ENCODE measurements at regions not wholly inside any gene's neighbourhood (a gene's known extent, or its start where the extent isn't known, plus 50 kb on each side); places are given as distances from the start of the nearest gene placed in this dataset.
"Not testable (repeated sequence)": the region's sequence is repeated elsewhere in the genome, so short reads cannot be mapped to it uniquely, and the experiment has no call there.

DNA sequence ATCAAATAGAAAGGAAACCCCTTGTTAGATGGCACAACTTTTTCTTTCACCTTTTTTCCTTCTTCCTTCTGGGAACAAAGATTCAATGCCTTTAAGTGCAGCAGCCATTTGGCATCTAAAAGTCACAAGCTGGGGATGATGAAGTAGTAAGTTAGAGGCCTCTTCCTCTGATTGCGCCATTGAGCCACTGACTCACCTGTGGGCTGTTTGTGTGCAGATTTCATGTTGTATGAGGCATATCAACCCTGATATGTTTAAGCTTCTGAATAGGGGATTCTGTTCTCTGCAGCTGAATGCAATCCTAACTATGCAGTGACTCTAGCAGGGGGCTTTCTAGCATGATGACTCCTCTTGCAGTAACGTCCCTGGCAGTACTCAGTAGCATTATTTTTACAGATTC lies 599.9 kb downstream of the CSNK1G3 start:
- TF ChIP-seq, protein P1, sequence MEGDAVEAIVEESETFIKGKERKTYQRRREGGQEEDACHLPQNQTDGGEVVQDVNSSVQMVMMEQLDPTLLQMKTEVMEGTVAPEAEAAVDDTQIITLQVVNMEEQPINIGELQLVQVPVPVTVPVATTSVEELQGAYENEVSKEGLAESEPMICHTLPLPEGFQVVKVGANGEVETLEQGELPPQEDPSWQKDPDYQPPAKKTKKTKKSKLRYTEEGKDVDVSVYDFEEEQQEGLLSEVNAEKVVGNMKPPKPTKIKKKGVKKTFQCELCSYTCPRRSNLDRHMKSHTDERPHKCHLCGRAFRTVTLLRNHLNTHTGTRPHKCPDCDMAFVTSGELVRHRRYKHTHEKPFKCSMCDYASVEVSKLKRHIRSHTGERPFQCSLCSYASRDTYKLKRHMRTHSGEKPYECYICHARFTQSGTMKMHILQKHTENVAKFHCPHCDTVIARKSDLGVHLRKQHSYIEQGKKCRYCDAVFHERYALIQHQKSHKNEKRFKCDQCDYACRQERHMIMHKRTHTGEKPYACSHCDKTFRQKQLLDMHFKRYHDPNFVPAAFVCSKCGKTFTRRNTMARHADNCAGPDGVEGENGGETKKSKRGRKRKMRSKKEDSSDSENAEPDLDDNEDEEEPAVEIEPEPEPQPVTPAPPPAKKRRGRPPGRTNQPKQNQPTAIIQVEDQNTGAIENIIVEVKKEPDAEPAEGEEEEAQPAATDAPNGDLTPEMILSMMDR (IDR thresholded peaks at IDR 0.05; ENCODE audit: low read depth, low read length, missing control alignments), result no peak
- H3K4me3 ChIP-seq (ENCODE audit: low read depth, low read length), result no peak overlapping the region
- no peaks in the 10 kb centered on the region for H3K36me3 ChIP-seq (replicated peaks)
- H3K27me3 ChIP-seq (replicated peaks), result no peaks in the 10 kb centered on the region
- DNase-seq, result no peak
- no peak overlapping the region for H3K27ac ChIP-seq
- in situ Hi-C loops (cut with HindIII; ENCODE audit: low pct_ligation_motif_present, low sequenced_read_pairs), result no loop called here

DNA sequence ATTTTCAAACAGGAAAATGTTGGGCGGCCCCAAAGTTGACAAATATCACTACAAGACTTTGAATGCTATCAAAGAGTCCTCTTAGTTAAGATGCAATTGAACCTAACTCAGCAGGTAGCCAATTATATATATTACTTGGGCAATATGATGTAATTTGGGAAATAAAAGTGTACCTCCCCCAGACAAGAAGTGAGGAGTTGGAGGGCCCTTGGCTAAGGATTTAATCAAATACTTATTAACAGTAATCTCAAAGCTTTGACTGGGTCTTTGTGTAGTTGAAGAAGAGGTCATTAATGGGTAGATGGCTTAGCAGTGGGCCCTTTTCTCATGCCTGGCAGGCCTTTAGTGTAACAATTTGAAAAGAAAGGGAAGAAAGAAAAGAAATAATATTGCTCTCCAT lies 599.0 kb downstream of the CSNK1G3 start:
- Histone ChIP-seq H3K27me3 (replicated peaks) (no peaks in the 10 kb centered on the region), H3K4me3 (ENCODE audit: low read depth, low read length) (no peak overlapping the region), H3K36me3 (replicated peaks) (no peaks in the 10 kb centered on the region), H3K27ac (no peak overlapping the region)
- in situ Hi-C loops (cut with HindIII; ENCODE audit: low pct_ligation_motif_present, low sequenced_read_pairs), result no loop called here
- TF ChIP-seq, protein P1 (IDR thresholded peaks at IDR 0.05; ENCODE audit: low read depth, low read length, missing control alignments), result no peak
- DNase-seq, result no peak

DNA sequence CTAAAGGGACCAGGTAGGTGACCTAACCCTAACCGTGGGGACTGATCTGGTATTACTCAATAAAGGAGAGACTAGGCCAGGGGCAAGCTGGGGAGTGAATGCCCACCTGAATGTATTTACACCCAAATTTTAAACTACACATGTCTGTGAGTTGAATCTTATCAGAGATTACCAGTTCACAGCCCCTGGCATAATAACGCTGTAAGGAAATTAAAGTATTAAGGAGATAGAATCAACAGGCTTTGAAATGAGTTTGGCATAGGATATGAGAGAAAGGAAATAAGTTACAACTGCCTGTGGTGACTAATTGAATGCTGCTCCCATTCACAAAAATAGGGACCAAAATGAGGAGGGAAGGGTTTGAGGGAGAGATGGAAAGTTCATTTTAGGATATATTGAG lies 593.3 kb downstream of the CSNK1G3 start:
- no peaks in the 10 kb centered on the region for H3K27me3 ChIP-seq (replicated peaks)
- H3K4me3 ChIP-seq (ENCODE audit: low read depth, low read length), result no peak overlapping the region
- TF ChIP-seq, protein P1 (IDR thresholded peaks at IDR 0.05; ENCODE audit: low read depth, low read length, missing control alignments), result no peak
- no peak for DNase-seq
- no peaks in the 10 kb centered on the region for H3K36me3 ChIP-seq (replicated peaks)
- in situ Hi-C loops (cut with HindIII; ENCODE audit: low pct_ligation_motif_present, low sequenced_read_pairs), result no loop called here
- no peak overlapping the region for H3K27ac ChIP-seq

DNA sequence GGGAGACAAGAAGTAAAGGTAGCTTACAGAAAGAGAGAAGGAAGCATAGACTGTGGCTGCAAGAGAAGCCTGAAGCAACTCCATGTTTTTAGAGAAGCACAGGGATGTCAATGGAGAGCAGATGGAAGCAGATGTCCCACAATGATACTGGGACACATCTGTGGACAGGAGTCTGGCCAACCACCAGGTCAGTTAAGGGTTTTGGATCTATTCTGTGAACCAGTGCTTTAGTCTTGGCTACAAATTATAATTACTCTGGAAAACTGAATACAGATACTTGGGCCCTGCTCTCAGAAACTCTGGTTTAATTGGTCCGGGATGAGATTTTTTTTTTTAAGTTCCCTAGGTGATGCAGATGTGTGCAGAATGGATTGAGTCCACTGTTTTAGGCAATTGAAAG lies 592.8 kb downstream of the CSNK1G3 start:
- TF ChIP-seq, protein P1 (IDR thresholded peaks at IDR 0.05; ENCODE audit: low read depth, low read length, missing control alignments), result no peak
- in situ Hi-C loops (cut with HindIII; ENCODE audit: low pct_ligation_motif_present, low sequenced_read_pairs), result no loop called here
- no peak for DNase-seq

DNA sequence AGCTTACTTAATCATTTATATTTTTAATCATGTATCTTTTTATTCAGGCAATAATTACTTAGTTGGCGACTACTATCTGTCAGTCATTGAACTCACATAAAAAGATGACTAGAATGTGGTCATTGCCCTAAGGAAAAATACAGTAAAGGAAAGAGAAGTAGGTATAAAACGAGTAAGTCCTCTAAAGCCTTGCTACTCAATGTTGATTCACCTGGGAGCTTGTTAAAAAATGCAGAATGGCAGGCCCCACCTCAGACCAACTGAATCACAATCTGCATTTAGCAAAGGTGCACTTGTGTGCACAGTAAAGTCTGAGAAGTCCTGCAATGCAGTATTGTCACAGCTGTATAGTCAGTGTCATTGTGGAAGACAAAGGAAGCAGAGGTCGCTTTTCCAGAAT lies 592.4 kb downstream of the CSNK1G3 start:
- no peak for DNase-seq
- no peak overlapping the region for H3K27ac ChIP-seq
- in situ Hi-C loops (cut with HindIII; ENCODE audit: low pct_ligation_motif_present, low sequenced_read_pairs), result no loop called here

More for the DNA sequence above, 592.8 kb downstream of the CSNK1G3 start:
- H3K4me3 ChIP-seq (ENCODE audit: low read depth, low read length), result no peak overlapping the region
- no peaks in the 10 kb centered on the region for H3K36me3 ChIP-seq (replicated peaks)
- no peaks in the 10 kb centered on the region for H3K27me3 ChIP-seq (replicated peaks)
- H3K27ac ChIP-seq, result no peak overlapping the region

DNA sequence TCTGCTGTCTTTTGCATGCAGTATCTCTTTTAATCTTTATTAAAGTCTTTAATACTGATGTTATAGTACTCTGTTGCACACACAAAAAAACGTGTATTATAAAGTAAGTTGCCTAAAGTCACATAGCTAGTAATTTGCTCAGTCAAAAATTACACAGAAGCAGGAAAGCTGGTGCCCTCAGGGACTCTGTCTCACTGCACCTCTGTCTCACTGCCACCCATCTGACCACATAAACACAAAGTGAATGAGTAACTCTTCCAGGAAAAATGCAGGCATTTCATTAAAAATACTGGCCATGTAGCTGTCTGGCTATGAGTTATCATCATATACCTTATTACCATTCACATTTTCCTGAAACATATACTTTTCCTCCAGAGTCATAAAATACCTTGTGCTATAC lies 591.7 kb downstream of the CSNK1G3 start:
- in situ Hi-C loops (cut with HindIII; ENCODE audit: low pct_ligation_motif_present, low sequenced_read_pairs), result no loop called here
- H3K36me3 ChIP-seq (replicated peaks), result no peaks in the 10 kb centered on the region
- TF ChIP-seq, protein P1 (IDR thresholded peaks at IDR 0.05; ENCODE audit: low read depth, low read length, missing control alignments), result no peak
- no peak overlapping the region for H3K27ac ChIP-seq
- H3K27me3 ChIP-seq (replicated peaks), result no peaks in the 10 kb centered on the region
- H3K4me3 ChIP-seq (ENCODE audit: low read depth, low read length), result no peak overlapping the region
- peak; percentile 5 for DNase-seq

More for the DNA sequence above, 592.4 kb downstream of the CSNK1G3 start:
- Histone ChIP-seq H3K4me3 (ENCODE audit: low read depth, low read length) (no peak overlapping the region), H3K27me3 (replicated peaks) (no peaks in the 10 kb centered on the region), H3K36me3 (replicated peaks) (no peaks in the 10 kb centered on the region)
- TF ChIP-seq, protein P1 (IDR thresholded peaks at IDR 0.05; ENCODE audit: low read depth, low read length, missing control alignments), result no peak

DNA sequence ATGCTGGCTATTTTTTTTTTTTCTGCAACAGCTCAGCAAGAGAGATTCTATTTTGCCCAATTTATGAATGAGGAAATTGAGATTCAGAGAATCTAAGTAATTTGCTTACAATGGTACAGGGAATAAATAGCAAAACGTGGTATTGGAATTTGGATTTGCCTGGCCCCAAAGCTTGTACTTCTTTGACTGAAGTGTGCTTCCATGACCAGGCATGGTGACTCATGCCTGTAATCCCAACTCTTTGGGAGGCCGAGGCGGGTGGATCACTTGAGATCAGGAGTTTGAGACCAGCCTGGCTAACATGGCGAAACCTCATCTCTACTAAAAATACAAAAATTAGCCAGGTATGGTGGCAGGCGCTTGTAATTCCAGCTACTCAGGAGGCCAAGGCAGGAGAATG lies 591.1 kb downstream of the CSNK1G3 start:
- H3K27me3 ChIP-seq (replicated peaks); H3K4me3 ChIP-seq (ENCODE audit: low read depth, low read length); H3K36me3 ChIP-seq (replicated peaks); in situ Hi-C loops (cut with HindIII; ENCODE audit: low pct_ligation_motif_present, low sequenced_read_pairs); DNase-seq; H3K27ac ChIP-seq: not testable (repeated sequence)
